Neuronal stem cell (in vitro differentiated cells): ENCODE measurements at regions not wholly inside any gene's neighbourhood (a gene's known extent, or its start where the extent isn't known, plus 50 kb on each side); places are given as distances from the start of the nearest gene placed in this dataset.

Source experiments
- DNase-seq: peaks from one replicate; pipeline ENCODE4 v3.0.0-alpha.2; 2013; ENCODE audit warnings: low spot score
- H2AFZ ChIP-seq: one replicate; pipeline ENCODE4 v1.6.1; 2013; ENCODE audit warnings: mild to moderate bottlenecking, low read length, inconsistent platforms
- H2AK5ac ChIP-seq: 2 replicates; pipeline ENCODE4 v1.6.1; 2013; ENCODE audit warnings: low read depth, mild to moderate bottlenecking, inconsistent platforms, low read length, moderate library complexity, mixed read lengths
- H2BK120ac ChIP-seq: 2 replicates; pipeline ENCODE4 v1.6.1; 2013; ENCODE audit warnings: low read depth, mild to moderate bottlenecking, inconsistent platforms, low read length, moderate library complexity, mixed read lengths
- H2BK12ac ChIP-seq: one replicate; pipeline ENCODE4 v1.6.1; 2013; ENCODE audit warnings: low read length, inconsistent platforms
- H2BK15ac ChIP-seq: 2 replicates; pipeline ENCODE4 v1.6.1; 2013; ENCODE audit warnings: mild to moderate bottlenecking, low read length, inconsistent platforms, mixed read lengths
- H2BK5ac ChIP-seq: one replicate; pipeline ENCODE4 v1.6.1; 2013; ENCODE audit warnings: inconsistent platforms, mild to moderate bottlenecking, low read length, moderate library complexity
- H3K14ac ChIP-seq: one replicate; pipeline ENCODE4 v1.6.1; 2013; ENCODE audit warnings: low read length, inconsistent platforms
- H3K18ac ChIP-seq: 2 replicates; pipeline ENCODE4 v1.6.1; 2013; ENCODE audit warnings: low read length, inconsistent platforms
- H3K23ac ChIP-seq: 2 replicates; pipeline ENCODE4 v1.6.1; 2013; ENCODE audit warnings: low read depth, mild to moderate bottlenecking, mixed read lengths, low read length, inconsistent platforms; ENCODE audit not compliant: poor library complexity
- H3K27ac ChIP-seq: replicated peaks from 3 replicates; pipeline ENCODE4 v1.5.1; 2013; ENCODE audit warnings: low read length, inconsistent platforms
- H3K27me3 ChIP-seq, 3 experiments: 2 replicates each; pipeline ENCODE4 v1.6.1; 2013; ENCODE audit warnings: low read length in 3 of 3, mild to moderate bottlenecking in 2 of 3, inconsistent platforms in 1 of 3, low read depth in 1 of 3, mixed read lengths in 1 of 3, moderate library complexity in 1 of 3; ENCODE audit not compliant: control insufficient read depth in 3 of 3, insufficient read depth in 3 of 3
- H3K36me3 ChIP-seq, 2 donors: replicated peaks in 1 of 2; 2 replicates each; pipeline ENCODE4 v1.6.1; 2013; ENCODE audit warnings: low read length in 2 of 2; ENCODE audit not compliant: control insufficient read depth in 2 of 2, insufficient read depth in 2 of 2
- H3K4ac ChIP-seq: 2 replicates; pipeline ENCODE4 v1.6.1; 2013; ENCODE audit warnings: inconsistent platforms, mild to moderate bottlenecking, low read length, moderate library complexity
- H3K4me1 ChIP-seq, 2 donors: 1 replicate in 1 of 2; 2 replicates in 1 of 2; pipeline ENCODE4 v1.6.1; 2013; ENCODE audit warnings: low read length in 2 of 2, low read depth in 1 of 2; ENCODE audit not compliant: control insufficient read depth in 2 of 2, insufficient read depth in 1 of 2
- H3K4me2 ChIP-seq: one replicate; pipeline ENCODE4 v1.6.1; 2013; ENCODE audit warnings: mild to moderate bottlenecking, low read length, inconsistent platforms; ENCODE audit not compliant: insufficient read depth, poor library complexity, severe bottlenecking
- H3K4me3 ChIP-seq, 2 donors: 2 replicates each; pipeline ENCODE4 v1.5.1; 2013; ENCODE audit warnings: low read length in 2 of 2, mild to moderate bottlenecking in 2 of 2, inconsistent platforms in 1 of 2, moderate library complexity in 1 of 2
- H3K79me1 ChIP-seq: one replicate; pipeline ENCODE4 v1.6.1; 2013; ENCODE audit warnings: low read depth, mild to moderate bottlenecking, inconsistent platforms, low read length, moderate library complexity
- H3K9ac ChIP-seq: one replicate; pipeline ENCODE4 v1.6.1; 2013; ENCODE audit warnings: mild to moderate bottlenecking, low read depth, low read length, inconsistent platforms; ENCODE audit not compliant: poor library complexity
- H3K9me3 ChIP-seq, 2 donors: replicated peaks in 1 of 2; 2 replicates each; pipeline versions ENCODE3 to v1.6.1; 2013; ENCODE audit warnings: low read length in 2 of 2, mild to moderate bottlenecking in 2 of 2, inconsistent platforms in 1 of 2, low read depth in 1 of 2, mixed read lengths in 1 of 2, moderate library complexity in 1 of 2; ENCODE audit not compliant: control insufficient read depth in 2 of 2, insufficient read depth in 1 of 2
- H4K8ac ChIP-seq: one replicate; pipeline ENCODE4 v1.6.1; 2013; ENCODE audit warnings: low read depth, mild to moderate bottlenecking, inconsistent platforms, low read length, moderate library complexity
- H4K91ac ChIP-seq: one replicate; pipeline ENCODE4 v1.6.1; 2013; ENCODE audit warnings: low read length, low read depth, mild to moderate bottlenecking, inconsistent platforms; ENCODE audit not compliant: poor library complexity
- WGBS, 2 donors: extraction: QIAGEN DNeasy Blood & Tissue Kit; methylation state at CpG; one replicate each; pipeline ENCODE4 v1.1.7; 2013; ENCODE audit warnings: missing lambda C conversion rate in 2 of 2, mixed read lengths in 1 of 2; ENCODE audit not compliant: insufficient read length in 2 of 2, insufficient replicate concordance in 1 of 2; ENCODE audit errors: extremely low coverage in 2 of 2; 5-methylcytosine and 5-hydroxymethylcytosine counted together

DNA sequence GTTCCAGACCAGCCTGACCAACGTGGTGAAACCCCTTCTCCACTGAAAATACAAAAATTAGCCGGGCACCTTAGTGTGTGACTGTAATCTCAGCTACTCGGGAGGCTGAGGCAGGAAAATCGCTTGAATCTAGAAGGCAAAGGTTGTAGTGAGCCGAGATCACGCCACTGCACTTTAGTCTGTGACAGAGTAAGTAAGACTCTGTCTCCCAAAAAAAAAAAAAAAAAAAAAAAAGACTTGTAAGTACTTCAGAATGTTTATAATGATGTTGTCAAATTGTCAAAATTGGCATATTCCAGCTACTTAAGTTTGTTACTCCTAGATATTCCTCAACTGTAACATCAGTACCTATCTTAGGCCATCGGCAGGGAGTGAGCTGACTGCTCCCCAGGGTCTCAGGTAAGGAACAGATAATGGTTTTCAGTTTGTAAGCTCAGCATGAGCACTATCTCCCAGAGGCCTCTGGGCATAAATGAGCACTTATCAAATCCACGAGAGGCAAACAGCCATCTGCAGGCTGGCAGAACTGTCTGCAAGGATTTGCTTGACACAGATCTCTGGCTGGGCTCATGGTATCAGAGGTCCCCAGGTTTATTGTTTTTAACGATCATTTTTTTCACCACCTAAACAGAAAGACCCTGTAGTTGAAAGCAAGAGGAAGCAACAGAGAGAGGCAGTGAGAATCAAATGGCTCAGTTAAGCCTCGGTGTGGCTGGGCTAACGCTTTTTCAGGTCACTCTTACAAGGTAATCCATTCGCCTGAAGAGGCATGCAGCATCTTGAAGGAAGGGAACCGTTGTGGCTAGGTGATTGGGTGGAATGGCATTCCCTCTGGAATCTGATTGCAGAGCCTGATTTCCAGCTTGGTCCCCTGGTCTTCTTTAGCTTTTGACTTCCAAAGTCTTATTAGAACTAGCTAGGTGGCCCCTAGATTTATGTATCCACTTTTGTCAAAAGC lies 115.9 kb downstream of the LY86 start:
- no peak overlapping the region for H4K8ac ChIP-seq
- H3K79me1 ChIP-seq: no peaks in the 10 kb centered on the region
- DNase-seq: no peak
- H3K14ac ChIP-seq: no peak overlapping the region
- H3K4me1 ChIP-seq: peaks cover 0 to 4% of the 10 kb centered on the region in 2 donors
- no peak overlapping the region for H3K4me3 ChIP-seq
- H3K23ac ChIP-seq: no peak overlapping the region
- no peak overlapping the region for H2BK12ac ChIP-seq
- no peak overlapping the region for H2AK5ac ChIP-seq
- no peak overlapping the region for H4K91ac ChIP-seq
- no peaks in the 10 kb centered on the region for H3K9me3 ChIP-seq
- H3K18ac ChIP-seq: no peak overlapping the region
- no peaks in the 10 kb centered on the region for H3K36me3 ChIP-seq
- no peak overlapping the region for H3K4ac ChIP-seq
- H3K4me2 ChIP-seq: no peak overlapping the region
- no CpG with 5 or more reads among the region's 13 CpGs for WGBS, 2 donors
- H2BK15ac ChIP-seq: no peak overlapping the region
- no peak overlapping the region for H3K9ac ChIP-seq
- no peak overlapping the region for H2BK120ac ChIP-seq
- no peak overlapping the region for H2AFZ ChIP-seq
- no peak overlapping the region for H3K27ac ChIP-seq
- H3K27me3 ChIP-seq: no peaks in the 10 kb centered on the region
- H2BK5ac ChIP-seq: no peak overlapping the region

DNA sequence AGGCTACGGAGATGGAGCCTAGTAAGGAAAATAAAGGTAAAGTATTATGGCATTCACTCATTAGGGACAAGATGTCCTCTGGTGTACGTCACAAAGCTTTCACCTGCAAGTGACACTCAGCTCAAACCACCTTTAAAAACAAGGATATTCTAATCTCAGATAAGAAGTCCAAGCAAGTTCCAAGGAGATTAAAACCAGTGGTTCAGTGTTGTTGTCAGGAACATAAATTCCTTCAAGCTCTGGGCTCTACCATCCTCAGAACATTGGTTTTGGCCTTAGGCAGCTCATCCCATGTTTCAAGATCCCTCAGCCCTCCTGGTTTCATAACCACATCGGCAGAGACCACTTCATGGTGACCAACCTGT lies 116.5 kb downstream of the LY86 start:
- no peaks in the 10 kb centered on the region for H3K27me3 ChIP-seq
- no peak overlapping the region for H2BK12ac ChIP-seq
- H3K4me3 ChIP-seq: no peak overlapping the region
- H3K9me3 ChIP-seq: no peaks in the 10 kb centered on the region
- no peak overlapping the region for H3K4me2 ChIP-seq
- no peak overlapping the region for H2AK5ac ChIP-seq
- no CpG with 5 or more reads among the region's 3 CpGs for WGBS, 2 donors
- H2BK120ac ChIP-seq: no peak overlapping the region
- H3K9ac ChIP-seq: no peak overlapping the region
- H3K4ac ChIP-seq: no peak overlapping the region
- no peak for DNase-seq
- H3K27ac ChIP-seq: no peak overlapping the region
- H2BK15ac ChIP-seq: no peak overlapping the region
- H3K18ac ChIP-seq: no peak overlapping the region
- H4K91ac ChIP-seq: no peak overlapping the region
- H3K4me1 ChIP-seq: peaks cover 0 to under 1% of the 10 kb centered on the region in 2 donors
- H3K36me3 ChIP-seq: no peaks in the 10 kb centered on the region
- H2AFZ ChIP-seq: no peak overlapping the region
- H4K8ac ChIP-seq: no peak overlapping the region
- H3K23ac ChIP-seq: no peak overlapping the region
- H3K79me1 ChIP-seq: no peaks in the 10 kb centered on the region
- no peak overlapping the region for H2BK5ac ChIP-seq
- H3K14ac ChIP-seq: no peak overlapping the region

DNA sequence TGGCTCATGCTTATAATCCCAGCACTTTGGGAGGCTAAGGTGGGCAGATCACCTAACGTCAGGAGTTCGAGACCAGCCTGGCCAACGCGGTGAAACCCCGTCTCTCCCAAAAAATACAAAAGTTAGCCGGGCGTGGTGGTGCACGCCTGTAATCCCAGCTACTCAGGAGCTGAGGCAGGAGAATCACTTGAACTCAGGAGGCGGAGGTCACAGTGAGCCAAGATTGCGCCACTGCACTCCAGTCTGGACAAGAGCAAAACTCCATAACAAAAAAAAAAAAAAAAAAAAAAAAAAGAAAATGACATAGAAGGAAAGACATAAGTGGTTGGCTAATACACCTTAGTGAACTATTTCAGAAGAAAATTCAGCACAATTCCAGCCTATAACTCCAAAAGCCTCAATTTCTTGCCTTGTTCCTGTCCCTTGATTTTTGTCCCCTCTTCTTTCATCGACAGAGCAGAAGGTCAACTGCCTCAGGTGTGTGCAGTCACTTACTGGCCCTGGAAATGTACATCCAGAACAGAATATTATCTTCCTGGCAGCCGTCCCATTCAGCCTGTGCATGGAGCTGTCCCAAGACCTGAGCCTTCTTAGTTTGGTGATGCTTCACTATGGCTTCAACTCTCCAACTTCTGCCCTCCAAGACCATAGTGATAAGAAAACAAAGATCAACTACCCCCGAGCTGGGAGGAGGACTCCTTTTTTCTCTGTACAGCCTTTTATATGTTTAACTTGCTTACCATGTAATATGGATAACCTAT lies 117.6 kb downstream of the LY86 start:
- Histone ChIP-seq H4K8ac (no peak overlapping the region), H3K4me1 (no peaks in the 10 kb centered on the region), H3K4ac (no peak overlapping the region), H2BK12ac (no peak overlapping the region), H3K4me2 (no peak overlapping the region), H2BK5ac (no peak overlapping the region), H3K14ac (no peak overlapping the region), H3K23ac (no peak overlapping the region), H3K27me3 (no peaks in the 10 kb centered on the region), H2AK5ac (no peak overlapping the region), H3K4me3 (no peak overlapping the region), H2BK120ac (no peak overlapping the region), H4K91ac (no peak overlapping the region), H2BK15ac (no peak overlapping the region), H3K18ac (no peak overlapping the region), H3K9ac (no peak overlapping the region), H3K79me1 (no peaks in the 10 kb centered on the region), H2AFZ (no peak overlapping the region), H3K27ac (no peak overlapping the region), H3K36me3 (no peaks in the 10 kb centered on the region), H3K9me3 (no peaks in the 10 kb centered on the region)
- DNase-seq: no peak
- WGBS, 2 donors: no CpG with 5 or more reads among the region's 13 CpGs

DNA sequence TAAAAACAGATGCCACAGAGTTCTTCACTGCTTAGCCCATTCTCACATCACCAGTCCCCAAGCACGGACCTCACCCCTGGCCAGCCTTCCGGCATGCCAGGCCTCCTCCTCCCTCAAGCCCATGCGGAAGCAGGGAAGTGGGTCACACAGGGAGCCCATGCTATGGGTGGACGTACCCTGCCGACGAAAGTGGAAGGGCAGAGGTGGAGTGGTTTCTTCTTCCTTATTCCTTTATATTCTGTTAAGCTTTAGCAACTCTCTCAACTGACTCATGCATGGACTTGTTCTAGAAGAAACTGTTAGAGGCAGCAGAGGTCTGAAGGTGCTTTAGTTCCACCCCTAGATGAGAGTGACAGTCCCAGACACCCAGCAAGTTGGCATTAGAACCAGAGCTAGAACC lies 118.6 kb downstream of the LY86 start:
- Histone ChIP-seq H2AFZ (no peak overlapping the region), H3K4ac (no peak overlapping the region), H3K4me3 (no peak overlapping the region), H3K23ac (no peak overlapping the region), H2BK5ac (no peak overlapping the region), H4K91ac (peak overlapping the region; percentile 7), H4K8ac (no peak overlapping the region), H3K79me1 (no peaks in the 10 kb centered on the region), H3K4me2 (no peak overlapping the region), H3K18ac (no peak overlapping the region), H2AK5ac (no peak overlapping the region), H3K9ac (no peak overlapping the region), H2BK120ac (no peak overlapping the region), H3K9me3 (no peaks in the 10 kb centered on the region), H3K36me3 (no peaks in the 10 kb centered on the region), H2BK15ac (no peak overlapping the region), H3K27me3 (no peaks in the 10 kb centered on the region), H3K27ac (no peak overlapping the region), H3K14ac (no peak overlapping the region), H3K4me1 (no peaks in the 10 kb centered on the region), H2BK12ac (no peak overlapping the region)
- DNase-seq: no peak
- no CpG with 5 or more reads among the region's 6 CpGs for WGBS, 2 donors
